ENCODE measurements at regions not wholly inside any gene's neighbourhood (a gene's known extent, or its start where the extent isn't known, plus 50 kb on each side); places are given as distances from the start of the nearest gene placed in this dataset.

DNA sequence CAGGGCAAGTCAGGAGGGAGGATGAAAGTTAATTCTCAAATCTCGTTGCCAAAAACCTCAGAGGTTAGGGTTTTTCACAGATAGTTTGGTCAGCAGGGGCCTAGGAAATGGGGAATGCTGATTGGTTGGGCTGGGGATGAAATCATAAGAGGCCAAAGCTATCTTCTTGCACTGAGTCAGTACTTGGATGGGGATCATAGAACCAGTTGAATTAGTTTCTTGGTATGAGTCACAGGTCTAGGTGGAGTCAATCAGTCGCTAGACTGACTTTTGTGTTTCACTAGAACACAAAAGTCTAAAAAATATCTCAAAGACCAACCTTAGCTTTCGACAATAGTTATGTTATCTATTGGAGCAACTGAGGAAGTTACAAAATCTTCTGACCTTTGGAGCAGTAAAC lies 368.5 kb downstream of the TBC1D32 start:
- no peak for DNase-seq
- Histone ChIP-seq H3K4me1 (ENCODE audit: control insufficient read depth, insufficient read depth, low read length) (no peaks in the 10 kb centered on the region), H3K9me3 (replicated peaks; ENCODE audit: control insufficient read depth, low read depth, low read length) (no peaks in the 10 kb centered on the region), H3K27me3 (ENCODE audit: control insufficient read depth, insufficient read depth, low read length) (no peaks in the 10 kb centered on the region), H3K27ac (ENCODE audit: low read length) (no peak overlapping the region), H3K36me3 (ENCODE audit: control insufficient read depth, insufficient read depth, low read length) (no peaks in the 10 kb centered on the region), H3K4me3 (ENCODE audit: low read length) (no peak overlapping the region)
- WGBS (ENCODE audit: insufficient coverage): 38% methylated on average over 1 of the region's 3 CpGs

DNA sequence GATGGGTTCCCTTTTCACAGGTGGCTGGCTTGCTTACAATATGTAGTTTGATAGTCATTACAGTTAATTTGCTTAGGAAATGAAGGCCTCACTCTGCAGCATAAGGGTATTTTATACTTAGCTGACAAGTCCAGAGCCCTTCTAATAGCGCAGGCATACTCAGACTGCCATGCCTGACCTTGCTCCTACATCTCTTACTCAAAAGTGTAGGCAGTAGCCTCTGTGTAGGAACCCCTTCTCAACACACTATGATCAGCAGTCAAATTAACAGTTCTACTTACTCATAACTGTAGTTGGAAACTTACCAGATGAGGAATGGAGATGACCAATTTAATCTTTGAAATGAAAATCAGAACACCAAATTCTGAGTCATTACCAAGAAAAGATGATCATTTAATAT lies 373.5 kb downstream of the TBC1D32 start:
- no peaks in the 10 kb centered on the region for H3K27me3 ChIP-seq (ENCODE audit: control insufficient read depth, insufficient read depth, low read length)
- no peak overlapping the region for H3K4me3 ChIP-seq (ENCODE audit: low read length)
- H3K36me3 ChIP-seq (ENCODE audit: control insufficient read depth, insufficient read depth, low read length): no peaks in the 10 kb centered on the region
- H3K4me1 ChIP-seq (ENCODE audit: control insufficient read depth, insufficient read depth, low read length): no peaks in the 10 kb centered on the region
- no peak overlapping the region for H3K27ac ChIP-seq (ENCODE audit: low read length)
- no peaks in the 10 kb centered on the region for H3K9me3 ChIP-seq (replicated peaks; ENCODE audit: control insufficient read depth, low read depth, low read length)
- no CpG with 5 or more reads among the region's 1 CpG for WGBS (ENCODE audit: insufficient coverage)
- DNase-seq: no peak

DNA sequence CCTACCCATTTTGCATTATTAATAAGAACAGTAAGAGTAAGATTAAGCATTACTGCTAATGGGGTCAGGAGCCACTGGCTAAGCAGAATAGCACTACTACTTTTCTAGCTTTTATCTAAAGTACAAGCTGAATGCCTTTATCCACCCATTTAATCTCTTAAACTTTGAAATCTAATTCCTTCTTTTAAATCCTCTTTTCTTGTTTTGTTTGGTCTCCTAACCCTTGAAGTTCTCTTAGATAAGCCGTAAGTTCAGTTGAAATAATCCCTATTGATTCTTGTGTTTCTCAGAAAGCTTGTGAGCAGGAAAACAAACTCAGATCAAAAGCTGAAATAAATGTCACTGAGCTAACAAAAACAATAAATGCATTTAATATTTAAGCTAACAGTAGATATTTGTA lies 380.2 kb downstream of the TBC1D32 start:
- Histone ChIP-seq H3K9me3 (replicated peaks; ENCODE audit: control insufficient read depth, low read depth, low read length) (no peaks in the 10 kb centered on the region), H3K4me3 (ENCODE audit: low read length) (no peak overlapping the region), H3K27me3 (ENCODE audit: control insufficient read depth, insufficient read depth, low read length) (no peaks in the 10 kb centered on the region), H3K27ac (ENCODE audit: low read length) (no peak overlapping the region), H3K36me3 (ENCODE audit: control insufficient read depth, insufficient read depth, low read length) (no peaks in the 10 kb centered on the region), H3K4me1 (ENCODE audit: control insufficient read depth, insufficient read depth, low read length) (no peaks in the 10 kb centered on the region)
- no peak for DNase-seq
- WGBS (ENCODE audit: insufficient coverage): no CpG with 5 or more reads among the region's 1 CpG

DNA sequence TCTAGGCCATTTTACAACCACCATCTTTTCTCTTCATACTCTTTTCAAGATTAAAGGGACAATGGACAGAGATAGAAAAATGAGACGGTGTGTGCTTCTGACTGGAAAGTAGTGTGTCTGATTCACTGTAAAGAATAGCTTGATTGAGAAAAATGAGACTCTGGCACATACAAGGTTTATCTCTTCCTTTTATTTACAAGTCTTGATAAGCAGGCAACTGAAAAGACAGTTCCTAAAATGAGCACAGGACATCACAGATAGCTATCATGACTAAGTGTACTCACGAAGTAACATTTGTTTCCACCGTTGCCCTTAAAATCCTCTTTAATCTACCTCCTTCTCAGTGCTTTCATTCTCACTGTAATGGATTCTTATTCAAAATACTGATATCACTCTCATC lies 383.0 kb downstream of the TBC1D32 start:
- no peak for DNase-seq
- H3K36me3 ChIP-seq (ENCODE audit: control insufficient read depth, insufficient read depth, low read length): no peaks in the 10 kb centered on the region
- H3K27ac ChIP-seq (ENCODE audit: low read length): no peak overlapping the region
- H3K9me3 ChIP-seq (replicated peaks; ENCODE audit: control insufficient read depth, low read depth, low read length): no peaks in the 10 kb centered on the region
- H3K4me1 ChIP-seq (ENCODE audit: control insufficient read depth, insufficient read depth, low read length): no peaks in the 10 kb centered on the region
- H3K27me3 ChIP-seq (ENCODE audit: control insufficient read depth, insufficient read depth, low read length): no peaks in the 10 kb centered on the region
- H3K4me3 ChIP-seq (ENCODE audit: low read length): no peak overlapping the region
- WGBS (ENCODE audit: insufficient coverage): 77% methylated on average over 2 of the region's 3 CpGs

DNA sequence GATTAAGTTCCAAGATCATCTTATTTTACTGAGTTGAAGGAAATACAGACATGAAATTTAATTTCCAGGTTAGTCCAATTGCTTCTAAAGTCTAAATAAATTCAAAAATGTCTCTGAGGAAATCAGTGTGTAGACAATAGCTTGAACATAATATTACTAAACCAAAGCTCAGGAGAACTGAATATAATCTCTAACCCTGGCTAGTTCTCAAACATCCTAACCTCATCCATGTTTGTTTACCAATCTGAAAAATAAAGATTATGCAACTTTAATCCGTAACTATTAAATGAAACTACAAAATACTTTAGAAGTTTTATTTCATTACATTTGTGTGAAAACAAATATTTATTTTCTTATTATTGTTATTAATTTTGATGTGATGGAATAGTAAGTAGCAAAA lies 387.2 kb downstream of the TBC1D32 start:
- H3K4me3 ChIP-seq (ENCODE audit: low read length): no peak overlapping the region
- no peak overlapping the region for H3K27ac ChIP-seq (ENCODE audit: low read length)
- no CpG with 5 or more reads among the region's 1 CpG for WGBS (ENCODE audit: insufficient coverage)
- no peaks in the 10 kb centered on the region for H3K36me3 ChIP-seq (ENCODE audit: control insufficient read depth, insufficient read depth, low read length)
- DNase-seq: no peak
- H3K27me3 ChIP-seq (ENCODE audit: control insufficient read depth, insufficient read depth, low read length): no peaks in the 10 kb centered on the region
- no peaks in the 10 kb centered on the region for H3K4me1 ChIP-seq (ENCODE audit: control insufficient read depth, insufficient read depth, low read length)
- no peaks in the 10 kb centered on the region for H3K9me3 ChIP-seq (replicated peaks; ENCODE audit: control insufficient read depth, low read depth, low read length)

DNA sequence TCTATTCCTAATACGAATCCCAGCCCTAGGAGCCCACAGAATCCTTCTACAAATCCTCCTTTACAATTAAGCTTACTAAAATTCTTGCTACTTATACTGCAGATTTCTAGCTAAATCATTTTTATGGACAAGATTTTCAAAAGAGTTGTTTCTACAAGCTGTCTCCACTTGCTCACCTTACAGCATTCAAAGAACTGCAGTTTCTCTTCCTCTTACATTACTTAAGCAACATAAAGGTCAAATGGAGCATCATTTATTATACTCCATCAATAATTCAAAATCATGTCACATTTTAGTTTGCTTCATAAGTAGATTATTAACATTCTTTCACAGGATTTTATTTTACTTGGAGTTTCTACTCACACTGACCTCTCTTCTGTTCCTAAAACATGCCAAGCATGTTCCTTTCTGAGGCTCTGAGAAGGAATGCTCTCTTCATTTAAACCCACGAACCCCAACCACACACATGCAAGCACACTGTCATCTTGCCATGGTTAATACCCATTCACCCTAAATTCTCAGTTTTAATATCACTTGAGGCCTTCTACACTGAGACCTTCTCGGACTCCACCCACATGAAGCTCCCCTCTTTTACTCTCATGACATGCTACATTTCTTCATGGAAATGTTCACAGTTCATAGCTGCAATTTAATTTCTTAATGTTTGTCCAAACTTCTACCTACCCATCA lies 388.2 kb downstream of the TBC1D32 start:
- no peaks in the 10 kb centered on the region for H3K9me3 ChIP-seq (replicated peaks; ENCODE audit: control insufficient read depth, low read depth, low read length)
- no peaks in the 10 kb centered on the region for H3K36me3 ChIP-seq (ENCODE audit: control insufficient read depth, insufficient read depth, low read length)
- H3K4me1 ChIP-seq (ENCODE audit: control insufficient read depth, insufficient read depth, low read length): no peaks in the 10 kb centered on the region
- H3K27me3 ChIP-seq (ENCODE audit: control insufficient read depth, insufficient read depth, low read length): no peaks in the 10 kb centered on the region
- DNase-seq: no peak
- no peak overlapping the region for H3K27ac ChIP-seq (ENCODE audit: low read length)
- WGBS (ENCODE audit: insufficient coverage): 17% methylated on average over 1 of the region's 3 CpGs
- H3K4me3 ChIP-seq (ENCODE audit: low read length): no peak overlapping the region

DNA sequence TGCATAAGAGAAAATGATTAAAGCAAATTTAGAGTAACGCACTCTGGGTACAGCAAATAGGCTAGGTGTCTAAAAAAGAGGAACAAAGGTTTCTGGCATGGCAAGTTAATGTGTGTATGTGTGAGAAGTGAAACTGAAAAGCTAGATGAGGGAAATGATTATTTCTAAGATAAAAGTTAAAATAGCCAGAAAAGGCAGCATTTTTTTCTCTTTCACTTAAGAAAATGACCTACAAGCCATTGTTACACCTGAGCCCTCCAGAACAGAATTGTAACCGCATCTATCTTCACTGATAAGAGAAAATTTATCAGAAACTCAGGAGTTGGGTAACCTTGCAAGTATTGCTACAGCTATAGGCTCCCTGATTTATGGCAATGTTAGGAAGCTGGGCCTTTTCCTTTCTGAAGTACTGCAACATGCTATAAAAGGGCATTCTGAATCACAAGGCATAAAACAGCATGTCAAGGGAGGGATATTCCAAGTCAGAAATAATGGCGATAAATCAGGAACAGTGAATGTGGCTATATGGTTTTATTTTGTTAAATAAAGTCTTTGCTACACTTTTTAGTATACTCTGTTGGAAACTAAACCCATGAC lies 395.3 kb downstream of the TBC1D32 start:
- WGBS (ENCODE audit: insufficient coverage): no CpG with 5 or more reads among the region's 3 CpGs
- Histone ChIP-seq H3K27me3 (ENCODE audit: control insufficient read depth, insufficient read depth, low read length) (no peaks in the 10 kb centered on the region), H3K4me1 (ENCODE audit: control insufficient read depth, insufficient read depth, low read length) (no peaks in the 10 kb centered on the region), H3K36me3 (ENCODE audit: control insufficient read depth, insufficient read depth, low read length) (no peaks in the 10 kb centered on the region), H3K27ac (ENCODE audit: low read length) (no peak overlapping the region), H3K9me3 (replicated peaks; ENCODE audit: control insufficient read depth, low read depth, low read length) (no peaks in the 10 kb centered on the region), H3K4me3 (ENCODE audit: low read length) (no peak overlapping the region)
- DNase-seq: no peak

DNA sequence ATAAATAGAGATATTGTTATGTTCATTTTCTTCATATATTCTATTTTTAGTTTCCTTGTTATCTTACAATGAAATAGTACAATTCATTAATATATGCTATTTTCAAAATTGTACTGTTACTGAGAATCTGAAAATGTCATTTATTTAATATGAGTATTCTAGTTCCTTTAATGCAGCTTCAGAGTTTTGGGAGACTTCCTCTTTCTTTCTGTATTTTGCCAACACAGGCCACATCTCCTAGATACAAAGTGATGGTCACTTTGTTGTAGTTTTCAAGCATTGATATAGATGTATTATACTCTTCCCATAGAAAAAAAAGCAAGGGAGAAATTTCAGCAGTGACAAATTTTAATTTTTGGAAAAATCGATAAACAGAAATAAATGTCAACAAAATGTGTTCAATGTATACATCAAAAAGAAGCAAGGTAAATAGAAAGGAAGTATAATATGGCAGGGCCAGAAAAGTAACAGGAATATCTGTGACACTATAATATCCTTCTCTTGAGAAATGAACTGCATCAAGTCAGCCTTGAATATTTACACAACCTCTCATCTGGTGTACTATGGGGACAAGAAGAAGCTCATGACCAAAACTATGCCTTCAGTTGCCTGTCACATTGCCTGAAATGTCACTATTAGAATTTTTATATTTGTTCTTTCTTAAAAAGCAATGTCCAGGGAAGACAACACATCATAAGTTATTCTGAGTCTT lies 396.0 kb downstream of the TBC1D32 start:
- H3K4me1 ChIP-seq (ENCODE audit: control insufficient read depth, insufficient read depth, low read length): no peaks in the 10 kb centered on the region
- H3K9me3 ChIP-seq (replicated peaks; ENCODE audit: control insufficient read depth, low read depth, low read length): no peaks in the 10 kb centered on the region
- no peak overlapping the region for H3K27ac ChIP-seq (ENCODE audit: low read length)
- H3K4me3 ChIP-seq (ENCODE audit: low read length): no peak overlapping the region
- no peak for DNase-seq
- H3K36me3 ChIP-seq (ENCODE audit: control insufficient read depth, insufficient read depth, low read length): no peaks in the 10 kb centered on the region
- no CpG with 5 or more reads among the region's 1 CpG for WGBS (ENCODE audit: insufficient coverage)
- no peaks in the 10 kb centered on the region for H3K27me3 ChIP-seq (ENCODE audit: control insufficient read depth, insufficient read depth, low read length)

DNA sequence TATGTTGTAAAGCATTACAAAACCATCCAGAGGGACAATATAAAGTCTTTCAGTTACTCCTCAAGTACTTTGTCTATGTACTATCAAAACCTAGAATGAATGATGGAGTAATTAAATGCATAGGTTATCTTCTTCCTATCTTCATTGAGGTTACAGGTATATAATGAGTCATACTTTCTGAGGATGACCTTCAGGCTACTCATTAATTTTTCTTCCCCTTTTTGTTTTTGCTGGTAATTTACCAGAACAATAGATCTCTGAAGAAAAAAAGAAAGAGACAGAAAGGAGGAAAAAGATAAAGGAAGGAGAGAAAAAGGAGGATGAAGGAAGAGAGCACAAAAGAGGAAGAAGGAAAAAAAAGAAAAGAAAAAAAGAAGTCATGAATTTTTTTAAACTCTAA lies 398.4 kb downstream of the TBC1D32 start:
- no peaks in the 10 kb centered on the region for H3K27me3 ChIP-seq (ENCODE audit: control insufficient read depth, insufficient read depth, low read length)
- H3K4me1 ChIP-seq (ENCODE audit: control insufficient read depth, insufficient read depth, low read length): no peaks in the 10 kb centered on the region
- H3K9me3 ChIP-seq (replicated peaks; ENCODE audit: control insufficient read depth, low read depth, low read length): no peaks in the 10 kb centered on the region
- DNase-seq: no peak
- H3K4me3 ChIP-seq (ENCODE audit: low read length): no peak overlapping the region
- no peaks in the 10 kb centered on the region for H3K36me3 ChIP-seq (ENCODE audit: control insufficient read depth, insufficient read depth, low read length)
- H3K27ac ChIP-seq (ENCODE audit: low read length): no peak overlapping the region

DNA sequence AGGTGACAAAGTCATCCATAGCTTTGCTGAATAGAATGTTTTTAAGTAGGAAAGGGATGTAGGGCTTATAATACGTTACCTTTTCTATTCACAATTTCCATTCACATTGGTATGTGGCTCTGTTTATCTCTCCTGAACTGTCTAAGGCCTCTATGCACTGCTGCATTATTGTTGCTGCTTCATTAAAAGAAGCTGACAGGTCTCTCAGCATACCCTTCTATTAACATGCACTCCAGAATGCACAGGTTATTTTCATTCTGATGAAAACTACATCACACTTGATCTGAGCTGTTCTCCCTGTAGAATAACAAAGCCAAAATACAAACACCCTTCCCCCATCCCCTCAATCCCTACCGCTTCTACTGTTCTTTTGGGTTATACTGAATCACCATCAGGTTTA lies 399.3 kb downstream of the TBC1D32 start:
- no peaks in the 10 kb centered on the region for H3K9me3 ChIP-seq (replicated peaks; ENCODE audit: control insufficient read depth, low read depth, low read length)
- WGBS (ENCODE audit: insufficient coverage): no CpG with 5 or more reads among the region's 2 CpGs
- no peaks in the 10 kb centered on the region for H3K27me3 ChIP-seq (ENCODE audit: control insufficient read depth, insufficient read depth, low read length)
- H3K27ac ChIP-seq (ENCODE audit: low read length): no peak overlapping the region
- DNase-seq: peak; percentile 7
- H3K4me3 ChIP-seq (ENCODE audit: low read length): no peak overlapping the region
- H3K36me3 ChIP-seq (ENCODE audit: control insufficient read depth, insufficient read depth, low read length): no peaks in the 10 kb centered on the region
- no peaks in the 10 kb centered on the region for H3K4me1 ChIP-seq (ENCODE audit: control insufficient read depth, insufficient read depth, low read length)
